DMS53 treated with DMSO at 0.1 percent for 48 hours (cell line): ENCODE measurements at regions not wholly inside any gene's neighbourhood (a gene's known extent, or its start where the extent isn't known, plus 50 kb on each side); places are given as distances from the start of the nearest gene placed in this dataset.
A peak's percentile ranks its signal among the peaks of the same experiment; 100 is the strongest.
"Not testable (repeated sequence)": the region's sequence is repeated elsewhere in the genome, so short reads cannot be mapped to it uniquely, and the experiment has no call there.

Experiments
- DNase-seq: peaks from one replicate; lab custom pipeline; 2025; ENCODE audit not compliant: unreplicated experiment; lab: John Stamatoyannopoulos, UW

- DNase-seq: no peak
Measured at GRCh38 chr5:124621279-124621678, 125.2 kb downstream of the ZNF608 start.

DNA sequence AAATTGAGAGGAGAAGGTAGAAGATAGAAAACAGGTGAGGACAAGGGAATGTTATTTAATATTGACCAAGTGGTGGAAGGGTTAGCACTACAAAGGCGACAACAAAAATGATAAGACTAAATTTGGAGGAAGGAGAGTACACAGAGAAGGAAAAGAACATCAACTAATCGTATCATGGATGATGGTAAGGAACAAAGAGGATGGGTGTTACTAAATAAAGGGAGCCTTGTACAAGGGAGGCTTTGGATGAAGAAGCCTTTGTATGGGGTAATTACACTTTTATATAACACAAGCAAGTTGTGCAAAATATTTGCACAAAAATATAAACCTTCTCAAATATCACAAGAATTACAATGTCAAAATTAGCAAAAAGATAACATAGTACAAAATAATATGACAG lies 125.7 kb downstream of the ZNF608 start:
- DNase-seq: no peak

DNA sequence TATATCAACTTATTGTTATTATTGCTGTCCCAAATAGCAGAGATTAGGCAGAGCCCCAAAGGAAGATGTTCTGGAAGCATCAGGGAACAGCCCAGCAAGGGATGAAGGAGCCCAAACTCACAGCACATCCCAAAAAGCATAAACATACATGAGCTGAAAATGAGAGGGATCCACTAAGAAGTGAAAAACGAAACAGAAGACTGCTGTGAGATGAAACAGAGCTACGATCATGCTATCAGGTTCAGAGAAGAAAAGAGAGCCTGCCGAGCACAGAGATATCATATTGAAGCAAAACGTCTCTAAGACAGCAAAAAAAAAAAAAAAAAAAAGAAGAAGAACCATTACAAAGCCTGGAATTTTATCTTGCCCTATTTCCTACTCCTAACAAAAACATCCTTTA lies 127.3 kb downstream of the ZNF608 start:
- no peak for DNase-seq

DNA sequence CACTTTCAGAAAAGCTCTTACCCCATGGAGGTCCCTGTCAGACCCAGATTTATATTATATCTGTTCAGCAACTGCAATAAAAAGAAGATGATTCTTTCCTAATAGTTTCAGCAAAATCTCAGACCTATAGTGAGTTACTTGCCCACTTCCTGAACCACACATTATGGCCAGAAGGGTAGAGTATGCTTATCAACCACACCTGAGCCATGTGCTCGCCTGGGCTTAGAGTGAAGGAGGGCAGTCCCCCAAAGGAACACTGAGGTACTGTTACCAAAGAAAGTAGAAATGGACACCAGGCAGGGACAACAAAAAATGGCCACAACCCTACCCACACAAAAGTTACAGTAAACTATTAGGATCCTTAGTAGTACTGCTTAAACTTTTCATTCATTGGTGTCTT lies 128.7 kb downstream of the ZNF608 start:
- no peak for DNase-seq

DNA sequence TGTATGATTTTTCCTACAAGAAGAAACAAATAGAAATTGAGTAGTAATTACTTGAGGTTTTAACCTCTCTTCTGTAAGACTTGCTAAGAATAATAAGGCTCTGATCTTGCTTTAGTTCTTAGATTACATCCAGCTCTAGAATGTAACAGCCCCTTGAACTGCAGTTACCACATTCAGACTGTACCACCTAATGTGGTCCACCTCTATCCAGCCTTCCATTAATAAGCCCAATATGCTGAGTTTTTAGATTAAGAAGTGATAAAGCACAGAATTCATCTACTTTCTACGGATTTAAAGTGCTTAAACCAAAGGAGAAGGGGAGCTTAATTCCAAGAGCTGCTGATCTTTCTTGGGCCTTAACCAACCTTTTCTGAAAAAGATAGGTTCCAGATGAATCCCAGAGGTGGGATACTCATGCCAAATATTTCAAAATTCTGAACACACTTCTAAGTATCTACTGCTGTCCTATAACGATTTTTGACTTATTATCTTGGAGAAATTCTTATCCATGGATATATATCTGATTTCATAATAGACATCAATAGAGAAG lies 131.5 kb downstream of the ZNF608 start:
- no peak for DNase-seq

DNA sequence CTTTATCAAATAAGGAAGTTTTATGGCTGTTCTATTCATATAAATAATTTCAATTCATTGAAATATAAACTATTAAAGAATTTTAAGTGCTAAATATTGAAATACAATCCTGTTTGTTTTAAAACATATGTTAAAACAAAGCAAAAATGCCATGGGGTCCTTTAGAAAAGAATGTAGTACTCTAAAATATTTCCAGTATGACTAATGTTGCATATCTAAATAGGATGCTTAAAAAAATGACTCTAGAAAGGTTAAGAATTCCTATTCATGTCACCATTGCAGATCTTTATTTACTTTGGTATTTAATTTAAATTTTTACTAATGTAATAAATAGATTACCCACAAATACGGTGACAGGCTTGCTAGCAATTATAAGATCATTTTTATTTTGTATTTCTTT lies 132.3 kb downstream of the ZNF608 start:
- DNase-seq: no peak

GRCh38 chr5:124613273-124613953 lies 133.0 kb downstream of the ZNF608 start:
- no peak for DNase-seq

GRCh38 chr5:124612023-124612422 lies 134.4 kb downstream of the ZNF608 start:
- no peak for DNase-seq

DNA sequence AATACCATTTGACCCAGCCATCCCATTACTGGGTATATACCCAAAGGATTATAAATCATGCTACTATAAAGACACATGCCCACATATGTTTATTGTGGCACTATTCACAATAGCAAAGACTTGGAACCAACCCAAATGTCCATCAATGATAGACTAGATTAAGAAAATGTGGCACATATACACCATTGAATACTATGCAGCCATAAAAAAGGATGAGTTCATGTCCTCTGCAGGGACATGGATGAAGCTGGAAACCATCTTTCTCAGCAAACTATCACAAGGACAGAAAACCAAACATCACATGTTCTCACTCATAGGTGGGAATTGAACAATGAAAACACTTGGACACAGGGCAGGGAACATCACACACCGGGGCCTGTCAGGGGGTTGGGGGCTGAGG lies 135.2 kb downstream of the ZNF608 start:
- not testable (repeated sequence) for DNase-seq

GRCh38 chr5:124609685-124610084 lies 136.8 kb downstream of the ZNF608 start:
- not testable (repeated sequence) for DNase-seq

- DNase-seq: no peak
Measured at GRCh38 chr5:124606543-124606942, 139.9 kb downstream of the ZNF608 start.

DNA sequence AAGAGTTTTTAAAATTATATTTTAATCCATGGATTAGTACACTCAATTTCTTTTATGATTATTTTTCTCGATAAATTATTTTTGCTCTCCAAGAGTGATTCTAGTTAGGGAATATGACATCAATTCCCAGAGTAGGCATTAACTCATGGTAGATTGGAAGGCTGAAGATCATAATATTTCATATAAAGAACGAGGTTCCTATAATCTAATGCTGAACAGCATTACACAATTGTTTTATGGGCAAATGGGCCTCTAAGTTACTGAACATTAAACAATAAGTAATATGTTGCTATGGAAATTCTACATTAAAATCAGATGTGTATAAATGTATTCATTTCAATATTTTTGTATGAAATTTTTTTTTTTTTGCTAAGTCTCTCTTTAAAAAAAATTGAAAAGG lies 140.3 kb downstream of the ZNF608 start:
- DNase-seq: no peak

DNA sequence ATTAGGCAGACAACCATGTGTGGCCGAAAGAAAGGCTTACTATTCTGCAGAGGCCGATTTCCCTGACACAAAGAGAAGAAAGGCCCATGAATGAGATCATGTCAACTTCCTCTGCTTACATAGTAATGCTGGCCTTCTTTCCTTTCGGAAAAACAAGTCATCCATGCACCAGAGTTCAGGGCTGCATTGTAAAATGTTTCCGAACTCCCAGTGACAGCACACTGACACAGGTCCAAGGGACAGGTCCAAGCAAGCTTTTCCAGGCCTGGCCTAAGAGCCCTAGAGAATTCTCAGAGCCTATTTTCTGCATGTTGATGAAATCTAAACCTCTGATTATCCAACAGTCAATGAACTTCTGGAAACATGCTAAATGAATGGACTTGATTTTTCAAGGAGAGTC lies 140.9 kb downstream of the ZNF608 start:
- peak; percentile 68 for DNase-seq

DNA sequence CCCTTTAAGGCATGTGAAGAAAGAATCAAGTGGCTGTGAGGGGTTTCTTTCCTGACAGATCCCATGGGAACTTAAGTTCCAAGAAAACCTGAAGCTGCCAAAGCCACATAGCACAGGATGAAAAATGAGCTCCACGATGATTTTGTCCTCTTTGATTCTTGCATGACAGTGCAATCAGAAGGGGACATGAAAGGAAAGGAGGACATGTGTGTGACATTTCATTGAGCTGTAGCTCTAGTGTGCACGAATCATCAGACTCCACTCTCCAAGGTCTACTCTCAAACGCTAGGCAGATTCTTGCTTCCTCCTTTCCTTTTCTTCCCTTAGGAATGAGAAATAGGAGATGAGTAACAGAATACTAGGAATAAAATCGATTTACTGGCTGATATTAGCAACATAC lies 142.0 kb downstream of the ZNF608 start:
- DNase-seq: peak; percentile 24

DNA sequence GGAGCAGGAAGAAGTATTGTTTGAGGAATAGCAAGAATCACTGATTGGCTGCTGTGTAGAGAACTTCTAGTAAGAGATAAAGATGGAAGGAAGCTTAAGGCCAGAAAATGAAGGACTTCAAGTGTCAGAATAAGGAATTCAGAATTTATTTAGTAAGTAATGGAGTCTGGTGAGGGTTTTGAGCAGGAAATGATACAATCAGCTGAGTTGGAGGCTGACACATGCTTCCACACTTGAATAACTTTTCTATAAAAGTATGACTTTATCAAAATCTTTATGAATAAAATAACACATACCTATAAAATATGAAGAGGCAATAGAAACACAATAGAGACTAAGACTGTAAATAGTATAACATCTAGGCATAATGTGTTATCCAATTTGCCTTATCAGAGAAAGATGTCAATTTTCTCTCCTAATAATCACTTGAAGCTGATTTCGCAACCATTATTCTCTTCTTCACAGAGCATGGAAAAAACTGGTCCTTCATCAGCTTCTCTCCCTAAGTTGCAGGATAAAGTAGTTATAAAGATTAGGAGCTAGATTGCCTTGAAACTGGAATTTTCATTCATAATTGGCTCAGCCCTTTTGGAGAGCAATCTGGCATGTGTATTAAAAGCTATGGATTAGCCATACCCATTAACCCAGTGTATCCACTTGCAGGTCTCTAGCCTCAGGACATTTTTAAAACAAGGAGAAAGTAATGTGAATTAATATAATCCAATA lies 143.4 kb downstream of the ZNF608 start:
- DNase-seq: no peak

DNA sequence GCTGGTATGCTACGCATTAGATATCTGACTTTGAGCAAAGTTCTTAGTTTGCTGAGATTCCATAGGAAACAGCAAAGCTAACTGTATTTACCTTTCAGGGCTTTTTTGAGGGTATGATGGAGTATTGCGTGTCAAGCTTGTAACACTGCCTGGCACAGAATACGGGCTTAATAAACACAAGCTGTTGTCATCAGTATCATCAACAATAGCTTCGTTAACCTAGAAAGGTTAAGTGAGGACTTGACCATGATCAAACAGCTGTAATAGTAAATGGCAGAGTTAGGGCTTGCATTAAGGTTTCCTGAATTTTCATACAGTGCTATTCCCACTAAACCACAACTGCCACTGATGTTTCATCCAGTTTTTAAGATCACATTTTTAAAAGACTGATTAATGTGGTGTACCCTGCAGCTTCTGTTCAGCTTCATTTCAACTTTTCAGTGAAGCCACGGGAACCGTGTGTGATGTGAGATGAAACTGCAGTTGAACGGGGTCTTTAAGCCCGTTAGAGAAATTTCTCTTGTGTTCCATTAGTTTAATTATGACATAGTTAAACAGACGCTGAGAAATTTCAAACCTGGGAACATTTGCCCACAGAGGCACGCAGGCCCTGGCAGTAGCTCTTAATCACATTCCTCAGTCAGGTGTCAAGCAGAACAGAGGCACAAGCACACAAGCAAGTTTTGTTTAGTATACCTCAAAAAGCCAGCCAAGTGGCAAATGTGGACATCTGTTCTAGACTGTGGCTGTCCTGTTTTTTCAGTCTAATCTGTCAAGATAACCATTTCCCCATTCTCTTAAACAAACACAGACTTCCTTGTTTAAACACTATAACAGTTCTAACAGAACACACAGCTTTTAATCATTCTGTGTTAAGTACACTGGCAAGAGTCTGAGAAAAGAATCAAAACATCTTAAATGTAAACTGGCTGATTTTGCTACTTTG lies 147.1 kb downstream of the ZNF608 start:
- DNase-seq: peak; percentile 94

DNA sequence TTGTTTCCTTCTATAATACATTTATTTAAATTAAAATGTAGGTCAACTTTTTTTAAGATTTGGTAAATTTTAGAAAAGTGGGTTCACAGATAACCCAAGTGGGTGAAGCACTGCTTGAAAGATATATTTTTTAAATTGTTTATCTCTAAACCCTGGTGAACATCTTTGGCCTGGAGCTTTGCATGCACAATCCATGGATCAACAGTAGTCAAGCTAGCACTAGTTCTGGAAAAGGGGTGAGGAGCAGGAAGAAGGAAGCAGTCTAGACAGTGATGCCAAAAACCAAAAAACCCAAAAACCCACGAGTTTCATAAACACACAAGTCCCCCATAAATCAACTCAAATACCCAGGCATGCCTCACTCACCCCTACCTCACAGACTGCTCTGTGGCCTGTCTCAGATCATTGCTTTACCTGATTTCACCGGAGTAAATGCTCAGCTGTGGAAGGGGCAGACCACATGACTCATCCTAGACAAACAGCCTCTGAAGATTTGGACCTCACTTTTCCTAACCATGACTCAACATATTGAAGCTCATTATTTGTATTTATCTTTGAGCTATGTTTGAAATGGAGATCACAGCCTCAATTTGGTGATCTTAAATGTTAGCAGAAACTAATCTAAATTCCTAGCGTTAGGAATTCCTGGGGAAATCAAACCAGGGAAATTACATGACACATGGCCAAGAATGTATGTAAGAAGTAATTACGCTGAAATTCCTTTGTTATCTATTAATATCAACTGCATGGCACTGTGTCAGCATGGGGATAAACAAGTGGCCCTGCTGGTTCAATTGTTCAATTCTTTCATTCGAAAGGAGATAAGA lies 149.6 kb downstream of the ZNF608 start:
- peak; percentile 76 for DNase-seq

DNA sequence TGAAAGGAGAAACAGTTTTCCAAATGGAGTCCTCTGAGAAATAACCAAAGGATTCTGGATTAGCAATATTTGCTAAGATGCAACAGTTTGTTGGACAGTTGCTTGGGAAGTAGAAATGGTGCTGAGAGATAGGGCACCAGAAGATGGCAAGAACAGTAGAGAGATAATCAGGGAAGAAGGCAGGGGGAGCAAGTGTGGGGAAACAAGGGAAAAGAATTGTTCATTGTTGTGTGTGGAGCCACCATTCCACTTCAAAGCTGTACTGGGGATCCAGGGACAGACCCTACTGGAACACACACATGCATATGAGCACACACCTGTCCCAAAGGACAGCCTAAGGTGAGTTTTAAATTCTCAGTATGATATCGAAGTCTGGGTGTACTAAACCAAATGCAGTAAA lies 152.5 kb downstream of the ZNF608 start:
- no peak for DNase-seq

GRCh38 chr5:124592891-124593290 lies 153.5 kb downstream of the ZNF608 start:
- no peak for DNase-seq

GRCh38 chr5:124591583-124591982 lies 154.9 kb downstream of the ZNF608 start:
- no peak for DNase-seq
